Esophagus (tissue), 2 donors: ENCODE measurements at regions not wholly inside any gene's neighbourhood (a gene's known extent, or its start where the extent isn't known, plus 50 kb on each side); places are given as distances from the start of the nearest gene placed in this dataset.

Experiments
- H3K27ac ChIP-seq, 2 donors: one replicate each; pipeline ENCODE4 v1.5.1; 2013; ENCODE audit warnings: low read depth in 2 of 2, mild to moderate bottlenecking in 2 of 2, inconsistent platforms in 1 of 2, low read length in 1 of 2, moderate library complexity in 1 of 2
- H3K27me3 ChIP-seq, 2 donors: one replicate each; pipeline ENCODE4 v1.6.1; 2013; ENCODE audit warnings: low read length in 2 of 2, control low read depth in 1 of 2, mild to moderate bottlenecking in 1 of 2; ENCODE audit not compliant: insufficient read depth in 2 of 2, control insufficient read depth in 1 of 2
- H3K36me3 ChIP-seq, 2 donors: one replicate each; pipeline ENCODE4 v1.6.1; 2013; ENCODE audit warnings: low read length in 1 of 2; ENCODE audit not compliant: control insufficient read depth in 2 of 2, insufficient read depth in 2 of 2
- H3K4me1 ChIP-seq, 2 donors: one replicate each; pipeline ENCODE4 v1.6.1; 2013; ENCODE audit warnings: low read length in 1 of 2; ENCODE audit not compliant: control insufficient read depth in 2 of 2, insufficient read depth in 2 of 2
- H3K4me3 ChIP-seq, 2 donors: one replicate each; pipeline ENCODE4 v1.5.1; 2013; ENCODE audit warnings: low read length in 2 of 2, mild to moderate bottlenecking in 2 of 2, low read depth in 1 of 2, moderate library complexity in 1 of 2
- H3K9me3 ChIP-seq, 2 donors: one replicate each; pipeline ENCODE4 v1.6.1; 2013; ENCODE audit warnings: mild to moderate bottlenecking in 2 of 2, low read depth in 1 of 2, low read length in 1 of 2, moderate library complexity in 1 of 2; ENCODE audit not compliant: control insufficient read depth in 2 of 2, insufficient read depth in 1 of 2
- WGBS, 2 donors: extraction: QIAGEN DNeasy Blood & Tissue Kit; methylation state at CpG; one replicate each; pipeline ENCODE4 v1.1.7; 2013; 5-methylcytosine and 5-hydroxymethylcytosine counted together
- donor health status: healthy with polysubstance abuse.
- donor health status: Bipolar disorder and iron deficiency.

GRCh38 chr7:434891-435629 is 84.6 kb downstream of the PDGFA start:
- Histone ChIP-seq H3K27me3 (no peaks in the 10 kb centered on the region), H3K36me3 (no peaks in the 10 kb centered on the region), H3K9me3 (no peaks in the 10 kb centered on the region), H3K4me1 (peaks cover 0 to 4% of the 10 kb centered on the region in 2 donors), H3K27ac (peak overlapping the region; percentile 40 to 85), H3K4me3 (peak overlapping the region; percentile 36 to 38)
- 36 to 42% methylated on average over 35 of the region's 35 CpGs for WGBS, 2 donors

DNA sequence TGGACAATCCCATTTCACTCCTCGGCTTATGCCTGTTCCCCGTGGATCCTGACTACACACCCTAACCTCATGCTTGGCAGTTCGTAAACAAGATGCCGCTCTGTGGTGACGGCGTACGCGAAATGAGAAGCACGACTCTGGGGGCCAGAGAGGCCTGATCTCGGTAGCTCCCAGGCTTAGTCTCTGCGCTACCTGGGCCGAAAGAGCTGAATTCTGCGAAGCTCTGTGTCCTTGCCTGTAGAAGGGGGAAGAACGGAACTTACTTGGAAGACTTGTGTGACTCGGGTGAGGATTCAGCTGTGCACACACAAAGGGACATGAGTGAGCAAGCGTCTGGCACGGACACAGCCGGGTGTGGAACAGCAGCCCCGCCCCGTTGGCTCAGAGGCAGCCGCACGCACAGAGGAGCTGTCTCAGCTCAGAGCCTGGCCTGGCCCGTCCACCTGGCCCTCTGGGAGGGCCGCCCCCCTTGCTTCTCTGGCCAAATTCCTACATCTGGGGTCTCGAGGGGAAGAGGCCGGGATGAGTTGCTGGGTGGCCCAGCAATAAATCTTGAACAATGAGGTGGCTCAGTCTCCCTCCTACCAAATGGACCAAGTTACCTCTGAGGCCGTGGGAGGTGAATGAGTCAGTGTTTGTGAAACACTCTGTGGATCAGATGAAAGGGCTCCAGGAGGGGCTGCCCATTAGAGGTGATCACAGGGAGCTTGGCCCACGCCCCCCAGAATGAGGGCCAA is 83.8 kb downstream of the PDGFA start:
- Histone ChIP-seq H3K9me3 (no peaks in the 10 kb centered on the region), H3K36me3 (no peaks in the 10 kb centered on the region), H3K4me3 (peak overlapping the region; percentile 36 to 38), H3K27ac (peak overlapping the region; percentile 40 to 85), H3K27me3 (no peaks in the 10 kb centered on the region), H3K4me1 (peaks cover 0 to 4% of the 10 kb centered on the region in 2 donors)
- WGBS, 2 donors: 36 to 63% methylated on average over 28 of the region's 28 CpGs

GRCh38 chr7:436367-437128 is 83.1 kb downstream of the PDGFA start:
- H3K4me3 ChIP-seq: no peak overlapping the region
- no peak overlapping the region for H3K27ac ChIP-seq
- no peaks in the 10 kb centered on the region for H3K36me3 ChIP-seq
- H3K27me3 ChIP-seq: no peaks in the 10 kb centered on the region
- H3K4me1 ChIP-seq: peaks cover 0 to 4% of the 10 kb centered on the region in 2 donors
- 73 to 80% methylated on average over 33 of the region's 33 CpGs for WGBS, 2 donors
- H3K9me3 ChIP-seq: no peaks in the 10 kb centered on the region

- Histone ChIP-seq H3K4me1 (peaks cover 0 to 4% of the 10 kb centered on the region in 2 donors), H3K36me3 (no peaks in the 10 kb centered on the region), H3K27me3 (no peaks in the 10 kb centered on the region), H3K9me3 (no peaks in the 10 kb centered on the region), H3K27ac (no peak overlapping the region), H3K4me3 (no peak overlapping the region)
- 88 to 91% methylated on average over 43 of the region's 43 CpGs for WGBS, 2 donors
Observed at GRCh38 chr7:437329-438251, 82.1 kb downstream of the PDGFA start.

GRCh38 chr7:438361-438760 is 81.3 kb downstream of the PDGFA start:
- Histone ChIP-seq H3K4me1 (peaks cover 0 to 4% of the 10 kb centered on the region in 2 donors), H3K27ac (no peak overlapping the region), H3K9me3 (no peaks in the 10 kb centered on the region), H3K36me3 (no peaks in the 10 kb centered on the region), H3K4me3 (no peak overlapping the region), H3K27me3 (no peaks in the 10 kb centered on the region)
- WGBS, 2 donors: 77 to 91% methylated on average over 6 to 7 of the region's 7 CpGs

GRCh38 chr7:438916-439315 is 80.7 kb downstream of the PDGFA start:
- Histone ChIP-seq H3K27ac (no peak overlapping the region), H3K4me3 (no peak overlapping the region), H3K27me3 (no peaks in the 10 kb centered on the region), H3K36me3 (no peaks in the 10 kb centered on the region), H3K4me1 (peaks cover 0 to 4% of the 10 kb centered on the region in 2 donors), H3K9me3 (no peaks in the 10 kb centered on the region)
- 94 to 96% methylated on average over 13 to 14 of the region's 14 CpGs for WGBS, 2 donors

DNA sequence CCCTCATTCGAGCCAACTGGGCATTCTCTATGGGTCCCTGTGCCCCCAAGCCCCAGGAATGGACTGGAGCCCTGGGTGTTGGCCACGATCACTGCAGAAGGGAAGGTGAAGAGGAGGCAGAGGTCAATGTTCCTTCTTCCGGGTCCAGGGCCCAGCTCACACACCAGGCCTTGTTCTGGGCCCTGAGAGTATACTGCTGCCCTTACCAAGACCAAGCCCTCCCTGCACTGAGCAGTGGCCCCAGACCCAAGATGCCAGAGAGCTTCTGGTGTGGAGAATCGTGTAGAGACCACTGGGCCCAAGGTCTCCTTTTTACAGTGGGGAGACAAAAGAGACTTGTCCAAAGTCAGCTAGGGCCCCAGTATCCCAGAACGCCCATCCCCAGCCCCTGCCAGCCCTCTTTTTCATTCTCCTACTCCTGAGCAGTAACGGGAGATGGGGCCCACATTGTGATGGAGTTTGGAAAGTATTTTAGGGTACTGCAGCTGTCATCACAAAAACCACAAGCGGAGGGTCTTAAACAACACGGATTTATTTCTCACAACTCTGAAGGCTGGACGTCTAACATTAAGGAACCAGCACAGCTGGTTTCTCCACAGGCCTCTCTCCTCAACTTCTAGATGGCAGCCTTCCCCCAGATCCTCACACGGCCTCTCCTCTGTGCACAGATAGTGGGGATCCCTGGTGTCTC is 79.4 kb downstream of the PDGFA start:
- no peak overlapping the region for H3K27ac ChIP-seq

DNA sequence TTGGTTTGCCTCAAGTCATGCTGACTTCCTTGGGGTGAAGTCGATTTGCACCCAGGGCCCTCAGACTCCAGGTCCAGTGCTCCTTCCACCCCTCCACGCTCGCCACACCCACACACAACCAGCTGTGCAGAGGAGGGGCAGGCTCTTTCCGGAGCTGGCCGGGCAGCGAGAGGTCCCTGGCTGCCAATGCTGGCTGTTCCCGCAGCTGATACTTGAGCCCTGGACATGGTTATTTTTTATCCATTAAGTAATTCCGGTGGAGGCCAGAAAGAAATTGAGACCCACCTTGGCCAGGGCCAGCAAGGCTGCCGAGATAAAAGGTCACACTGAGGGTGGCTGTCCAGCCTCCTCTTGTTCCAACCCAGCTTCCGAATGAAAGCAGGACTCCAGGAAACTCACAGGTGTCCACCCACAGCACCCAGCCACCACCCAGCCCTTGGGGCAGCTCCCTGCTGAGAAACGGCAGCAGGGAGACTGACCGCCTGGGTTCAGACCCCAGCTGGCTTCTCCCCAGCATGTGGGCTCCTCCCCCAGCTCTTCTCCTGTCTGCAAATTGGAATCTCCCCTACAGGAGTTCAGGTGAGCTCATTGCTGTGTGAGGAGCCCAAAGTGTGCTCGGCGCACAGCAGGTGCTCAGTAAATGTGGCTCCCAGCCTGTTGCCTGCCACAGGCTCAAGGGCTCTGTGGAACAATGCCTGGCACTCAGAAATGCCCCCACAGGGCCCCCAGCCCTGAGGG is 77.8 kb downstream of the PDGFA start:
- H3K4me3 ChIP-seq: no peak overlapping the region
- 85 to 89% methylated on average over 14 of the region's 14 CpGs for WGBS, 2 donors
- H3K4me1 ChIP-seq: peaks cover 3 to 4% of the 10 kb centered on the region in 2 donors
- no peaks in the 10 kb centered on the region for H3K27me3 ChIP-seq
- no peaks in the 10 kb centered on the region for H3K9me3 ChIP-seq
- H3K36me3 ChIP-seq: no peaks in the 10 kb centered on the region
- H3K27ac ChIP-seq: no peak overlapping the region

More for the DNA sequence above, 79.4 kb downstream of the PDGFA start:
- H3K4me3 ChIP-seq: no peak overlapping the region
- H3K4me1 ChIP-seq: peaks cover 2 to 8% of the 10 kb centered on the region in 2 donors
- 82 to 90% methylated on average over 10 of the region's 10 CpGs for WGBS, 2 donors
- no peaks in the 10 kb centered on the region for H3K27me3 ChIP-seq
- no peaks in the 10 kb centered on the region for H3K9me3 ChIP-seq
- H3K36me3 ChIP-seq: no peaks in the 10 kb centered on the region
